ENCODE measurements at regions not wholly inside any gene's neighbourhood (a gene's known extent, or its start where the extent isn't known, plus 50 kb on each side); places are given as distances from the start of the nearest gene placed in this dataset.

DNA sequence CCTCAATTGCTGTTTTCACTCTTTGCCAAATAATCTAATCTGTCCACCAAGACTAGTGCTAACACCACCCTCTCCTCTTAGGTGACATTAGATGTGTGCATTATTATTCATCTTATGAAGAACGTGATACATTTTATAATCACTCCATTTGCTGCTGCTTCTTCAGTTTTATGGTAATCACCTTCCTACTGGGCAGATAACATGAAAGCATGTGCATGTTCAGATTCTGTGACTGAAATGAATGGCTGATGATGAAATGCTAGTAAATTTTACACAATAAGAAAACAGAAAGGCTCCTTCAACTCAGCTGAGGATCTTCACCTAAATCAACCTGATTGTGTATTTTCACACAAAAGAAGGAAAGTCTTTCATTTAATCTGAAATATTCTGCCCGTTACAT is 577.6 kb downstream of the CSNK1G3 start:
- H3K4me3 ChIP-seq (ENCODE audit: low read depth, low read length) = no peak overlapping the region
- TF ChIP-seq, protein P1, sequence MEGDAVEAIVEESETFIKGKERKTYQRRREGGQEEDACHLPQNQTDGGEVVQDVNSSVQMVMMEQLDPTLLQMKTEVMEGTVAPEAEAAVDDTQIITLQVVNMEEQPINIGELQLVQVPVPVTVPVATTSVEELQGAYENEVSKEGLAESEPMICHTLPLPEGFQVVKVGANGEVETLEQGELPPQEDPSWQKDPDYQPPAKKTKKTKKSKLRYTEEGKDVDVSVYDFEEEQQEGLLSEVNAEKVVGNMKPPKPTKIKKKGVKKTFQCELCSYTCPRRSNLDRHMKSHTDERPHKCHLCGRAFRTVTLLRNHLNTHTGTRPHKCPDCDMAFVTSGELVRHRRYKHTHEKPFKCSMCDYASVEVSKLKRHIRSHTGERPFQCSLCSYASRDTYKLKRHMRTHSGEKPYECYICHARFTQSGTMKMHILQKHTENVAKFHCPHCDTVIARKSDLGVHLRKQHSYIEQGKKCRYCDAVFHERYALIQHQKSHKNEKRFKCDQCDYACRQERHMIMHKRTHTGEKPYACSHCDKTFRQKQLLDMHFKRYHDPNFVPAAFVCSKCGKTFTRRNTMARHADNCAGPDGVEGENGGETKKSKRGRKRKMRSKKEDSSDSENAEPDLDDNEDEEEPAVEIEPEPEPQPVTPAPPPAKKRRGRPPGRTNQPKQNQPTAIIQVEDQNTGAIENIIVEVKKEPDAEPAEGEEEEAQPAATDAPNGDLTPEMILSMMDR (conservative IDR thresholded peaks at IDR 0.05; ENCODE audit: low read depth, low read length) = no peak
- no peak for DNase-seq (ENCODE audit: low read depth)

DNA sequence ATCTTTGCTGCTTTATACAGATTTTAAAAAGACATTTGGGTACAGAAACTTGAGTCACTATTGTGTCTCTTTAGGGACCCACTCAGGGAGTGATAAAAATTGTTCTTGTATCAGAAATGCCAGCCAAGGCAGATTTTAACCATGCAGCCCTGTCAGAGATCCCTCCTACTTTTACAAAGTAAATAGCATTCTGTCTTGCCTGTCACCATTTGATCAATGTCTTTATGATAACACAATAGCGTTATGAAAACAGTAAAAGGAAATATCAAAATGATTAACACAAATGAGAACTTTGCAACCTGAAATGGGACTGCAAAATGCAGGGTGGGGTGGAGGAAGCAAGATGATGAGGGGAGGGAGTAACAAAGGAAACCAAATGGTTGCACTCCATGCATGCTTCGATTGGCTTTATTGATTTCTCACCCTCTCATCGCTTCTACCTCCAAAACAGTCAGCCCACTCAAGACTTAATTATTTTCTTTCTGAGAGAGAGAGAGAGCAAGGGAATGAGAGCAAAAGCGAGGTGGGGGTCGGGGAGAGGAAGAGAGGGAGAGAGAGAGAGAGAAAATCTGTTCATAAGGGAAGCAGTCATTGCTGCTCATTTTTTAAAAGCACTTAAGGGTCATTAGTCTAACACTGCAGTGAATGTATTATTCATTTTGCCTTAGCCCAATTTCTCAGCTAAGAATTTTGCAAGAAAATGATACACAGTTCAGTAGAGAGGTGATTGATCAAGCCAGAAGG is 576.5 kb downstream of the CSNK1G3 start:
- no peak overlapping the region for H3K4me3 ChIP-seq (ENCODE audit: low read depth, low read length)
- no peak for DNase-seq (ENCODE audit: low read depth)
- TF ChIP-seq, protein P1 (conservative IDR thresholded peaks at IDR 0.05; ENCODE audit: low read depth, low read length) = no peak

DNA sequence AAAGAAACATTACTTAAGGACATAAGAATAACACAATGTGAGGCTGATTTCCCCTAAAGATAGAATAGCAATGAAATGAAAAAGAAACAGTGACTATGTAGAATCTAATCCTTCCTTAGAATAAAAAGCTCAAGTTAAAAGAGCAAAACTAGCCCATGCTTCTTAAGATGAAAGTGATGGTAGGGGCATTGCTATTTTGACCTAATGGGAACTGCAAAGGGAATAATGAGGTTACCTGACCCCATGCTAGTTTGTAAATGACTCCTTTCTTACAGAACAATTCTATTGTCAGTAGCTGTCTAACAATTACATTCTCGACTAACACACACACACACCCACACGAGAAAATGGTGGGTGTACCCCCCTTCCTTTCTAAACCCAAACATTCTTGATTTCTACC is 575.8 kb downstream of the CSNK1G3 start:
- H3K4me3 ChIP-seq (ENCODE audit: low read depth, low read length) = no peak overlapping the region
- TF ChIP-seq, protein P1 (conservative IDR thresholded peaks at IDR 0.05; ENCODE audit: low read depth, low read length) = no peak

DNA sequence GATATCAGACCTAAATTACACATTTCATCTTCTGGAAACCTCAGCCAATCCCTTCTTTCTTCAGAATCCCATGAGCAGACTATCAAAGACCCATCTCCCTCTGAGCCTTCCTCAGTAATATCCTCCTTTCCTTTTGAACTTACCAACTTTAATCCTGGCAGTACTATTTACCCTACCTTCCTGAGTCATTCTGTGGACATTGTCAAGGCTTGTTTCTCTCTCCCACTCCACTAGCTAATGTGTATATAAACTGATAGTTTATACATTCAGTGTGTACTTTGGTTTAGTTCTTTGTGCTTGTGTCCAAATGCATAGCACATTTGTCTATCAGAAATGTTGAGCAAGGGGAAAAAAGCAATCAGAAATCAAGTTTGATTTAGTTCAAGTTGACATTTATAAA is 568.3 kb downstream of the CSNK1G3 start:
- no peak overlapping the region for H3K4me3 ChIP-seq (ENCODE audit: low read depth, low read length)
- no peak for DNase-seq (ENCODE audit: low read depth)
- TF ChIP-seq, protein P1 (conservative IDR thresholded peaks at IDR 0.05; ENCODE audit: low read depth, low read length) = no peak

More for the DNA sequence above, 575.8 kb downstream of the CSNK1G3 start:
- no peak for DNase-seq (ENCODE audit: low read depth)

DNA sequence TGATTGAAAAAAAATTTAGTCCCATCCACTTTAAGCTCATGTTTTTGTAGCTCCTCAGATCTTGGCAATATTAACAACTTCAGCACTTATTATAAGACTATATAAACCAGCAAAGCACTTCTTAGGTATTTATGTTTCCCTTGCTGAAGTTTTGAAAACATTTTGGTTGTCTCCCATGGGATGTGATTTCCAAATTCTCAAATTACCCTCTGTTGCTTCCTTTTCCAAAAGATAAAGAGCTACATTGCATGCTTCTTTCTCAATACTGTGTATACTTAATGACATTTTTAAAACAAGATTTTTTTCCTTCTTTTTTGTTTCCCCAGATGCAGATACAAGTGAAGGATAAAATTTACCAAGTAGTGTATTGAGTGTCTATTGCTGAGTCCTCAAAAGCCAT is 567.1 kb downstream of the CSNK1G3 start:
- H3K4me3 ChIP-seq (ENCODE audit: low read depth, low read length) = no peak overlapping the region
- TF ChIP-seq, protein P1 (conservative IDR thresholded peaks at IDR 0.05; ENCODE audit: low read depth, low read length) = no peak
- DNase-seq (ENCODE audit: low read depth) = no peak

DNA sequence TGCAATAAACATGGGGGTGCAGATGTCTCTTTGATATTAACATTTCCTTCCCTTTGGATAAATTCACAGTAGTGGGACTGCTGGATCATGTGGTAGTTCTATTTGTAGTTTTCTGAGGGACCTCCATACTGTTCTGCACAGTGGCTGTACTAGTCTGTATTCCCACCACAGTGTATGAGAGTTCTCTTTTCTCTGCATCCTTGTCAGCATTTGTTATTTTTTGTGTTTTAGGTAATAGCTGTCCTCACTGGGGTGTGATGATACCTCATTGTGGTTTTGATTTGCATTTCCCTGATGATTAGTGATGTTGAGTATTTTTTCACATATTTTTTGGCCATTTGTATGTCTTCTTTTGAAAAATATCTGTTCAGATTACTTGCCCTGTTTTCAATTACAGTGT is 562.5 kb downstream of the CSNK1G3 start:
- TF ChIP-seq, protein P1 (conservative IDR thresholded peaks at IDR 0.05; ENCODE audit: low read depth, low read length) = no peak
- H3K4me3 ChIP-seq (ENCODE audit: low read depth, low read length) = no peak overlapping the region
- no peak for DNase-seq (ENCODE audit: low read depth)

DNA sequence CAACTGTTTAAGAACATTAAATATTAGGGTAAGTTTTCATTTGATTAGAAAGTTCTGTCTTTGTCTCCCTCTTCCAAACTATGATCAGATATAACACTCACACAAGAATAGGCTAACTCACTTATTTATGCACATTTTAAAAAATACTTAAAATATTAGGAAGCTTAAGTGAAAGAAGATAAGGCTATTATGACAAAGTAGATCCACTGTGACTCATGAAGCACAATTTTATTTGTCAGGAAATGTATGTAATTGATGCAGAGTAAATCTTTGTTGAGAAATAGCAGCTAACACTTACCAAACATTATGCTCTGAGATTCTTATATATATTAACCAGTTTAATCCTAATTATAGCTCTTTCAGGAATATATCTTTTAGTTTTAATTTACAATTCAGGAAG is 560.6 kb downstream of the CSNK1G3 start:
- H3K4me3 ChIP-seq (ENCODE audit: low read depth, low read length) = no peak overlapping the region
- no peak for DNase-seq (ENCODE audit: low read depth)
- TF ChIP-seq, protein P1 (conservative IDR thresholded peaks at IDR 0.05; ENCODE audit: low read depth, low read length) = no peak

Data from choroid plexus epithelial cell (primary cell).